Stromal cell of bone marrow (primary cell): ENCODE measurements at regions not wholly inside any gene's neighbourhood (a gene's known extent, or its start where the extent isn't known, plus 50 kb on each side); places are given as distances from the start of the nearest gene placed in this dataset.

Experiments
- DNase-seq: peaks from one replicate; pipeline ENCODE4 v3.0.0-alpha.2; 2012; ENCODE audit warnings: low read depth

- no peak for DNase-seq
Measured at GRCh38 chr3:102151935-102152334, 282.9 kb upstream of the ZPLD1 start.

- peak; percentile 84 for DNase-seq
Measured at GRCh38 chr3:102156426-102156825, 278.4 kb upstream of the ZPLD1 start.

- no peak for DNase-seq
Measured at GRCh38 chr3:102158080-102158740, 276.6 kb upstream of the ZPLD1 start.

GRCh38 chr3:102159810-102160451 lies 274.9 kb upstream of the ZPLD1 start:
- no peak for DNase-seq

- no peak for DNase-seq
Measured at GRCh38 chr3:102161384-102162006, 273.3 kb upstream of the ZPLD1 start.

GRCh38 chr3:102162251-102162650 lies 272.6 kb upstream of the ZPLD1 start:
- no peak for DNase-seq

- peak; percentile 79 for DNase-seq
Measured at GRCh38 chr3:102163039-102163817, 271.6 kb upstream of the ZPLD1 start.

- no peak for DNase-seq
Measured at GRCh38 chr3:102163818-102164154, 271.0 kb upstream of the ZPLD1 start.

GRCh38 chr3:102165367-102165766 lies 269.4 kb upstream of the ZPLD1 start:
- DNase-seq: peak; percentile 58

GRCh38 chr3:102169915-102170479 lies 264.8 kb upstream of the ZPLD1 start:
- no peak for DNase-seq

GRCh38 chr3:102170545-102170944 lies 264.3 kb upstream of the ZPLD1 start:
- DNase-seq: no peak

- peak; percentile 39 for DNase-seq
Measured at GRCh38 chr3:102174312-102174712, 260.5 kb upstream of the ZPLD1 start.

GRCh38 chr3:102174832-102175374 lies 259.9 kb upstream of the ZPLD1 start:
- DNase-seq: no peak

GRCh38 chr3:102176333-102177050 lies 258.3 kb upstream of the ZPLD1 start:
- DNase-seq: no peak

- no peak for DNase-seq
Measured at GRCh38 chr3:102177075-102177755, 257.6 kb upstream of the ZPLD1 start.

GRCh38 chr3:102178817-102179216 lies 256.0 kb upstream of the ZPLD1 start:
- no peak for DNase-seq

- DNase-seq: no peak
Measured at GRCh38 chr3:102179326-102180177, 255.3 kb upstream of the ZPLD1 start.

- DNase-seq: peak; percentile 77
Measured at GRCh38 chr3:102180280-102180931, 254.4 kb upstream of the ZPLD1 start.

GRCh38 chr3:102181175-102181920 lies 253.5 kb upstream of the ZPLD1 start:
- peak; percentile 65 for DNase-seq
